ENCODE measurements at regions not wholly inside any gene's neighbourhood (a gene's known extent, or its start where the extent isn't known, plus 50 kb on each side); places are given as distances from the start of the nearest gene placed in this dataset.

DNA sequence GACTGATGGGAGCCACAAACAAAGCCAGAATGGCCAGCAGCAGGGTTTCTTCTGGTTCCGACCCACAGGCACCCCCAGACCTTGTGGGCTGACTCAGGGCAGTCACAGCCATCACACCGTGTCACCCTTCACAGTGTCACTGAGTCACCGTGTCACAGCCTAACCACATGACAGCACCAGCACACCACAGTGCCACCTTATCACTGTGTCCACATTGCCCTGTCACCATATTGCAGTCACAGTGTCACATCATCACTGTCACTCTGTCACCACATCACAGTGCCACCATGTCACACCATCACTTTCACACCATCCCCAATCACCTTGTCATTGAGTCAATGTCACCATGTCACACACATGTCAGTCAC, 77.0 kb downstream of the OAT start:
- TF ChIP-seq, protein P1, sequence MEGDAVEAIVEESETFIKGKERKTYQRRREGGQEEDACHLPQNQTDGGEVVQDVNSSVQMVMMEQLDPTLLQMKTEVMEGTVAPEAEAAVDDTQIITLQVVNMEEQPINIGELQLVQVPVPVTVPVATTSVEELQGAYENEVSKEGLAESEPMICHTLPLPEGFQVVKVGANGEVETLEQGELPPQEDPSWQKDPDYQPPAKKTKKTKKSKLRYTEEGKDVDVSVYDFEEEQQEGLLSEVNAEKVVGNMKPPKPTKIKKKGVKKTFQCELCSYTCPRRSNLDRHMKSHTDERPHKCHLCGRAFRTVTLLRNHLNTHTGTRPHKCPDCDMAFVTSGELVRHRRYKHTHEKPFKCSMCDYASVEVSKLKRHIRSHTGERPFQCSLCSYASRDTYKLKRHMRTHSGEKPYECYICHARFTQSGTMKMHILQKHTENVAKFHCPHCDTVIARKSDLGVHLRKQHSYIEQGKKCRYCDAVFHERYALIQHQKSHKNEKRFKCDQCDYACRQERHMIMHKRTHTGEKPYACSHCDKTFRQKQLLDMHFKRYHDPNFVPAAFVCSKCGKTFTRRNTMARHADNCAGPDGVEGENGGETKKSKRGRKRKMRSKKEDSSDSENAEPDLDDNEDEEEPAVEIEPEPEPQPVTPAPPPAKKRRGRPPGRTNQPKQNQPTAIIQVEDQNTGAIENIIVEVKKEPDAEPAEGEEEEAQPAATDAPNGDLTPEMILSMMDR (IDR thresholded peaks at IDR 0.05), result no peak
- Histone ChIP-seq H3K27ac (peak overlapping the region in 1 of 2 donors; percentile 62), H3K4me3 (no peak overlapping the region)
- DNase-seq (ENCODE audit: low spot score), result peak; percentile 69

DNA sequence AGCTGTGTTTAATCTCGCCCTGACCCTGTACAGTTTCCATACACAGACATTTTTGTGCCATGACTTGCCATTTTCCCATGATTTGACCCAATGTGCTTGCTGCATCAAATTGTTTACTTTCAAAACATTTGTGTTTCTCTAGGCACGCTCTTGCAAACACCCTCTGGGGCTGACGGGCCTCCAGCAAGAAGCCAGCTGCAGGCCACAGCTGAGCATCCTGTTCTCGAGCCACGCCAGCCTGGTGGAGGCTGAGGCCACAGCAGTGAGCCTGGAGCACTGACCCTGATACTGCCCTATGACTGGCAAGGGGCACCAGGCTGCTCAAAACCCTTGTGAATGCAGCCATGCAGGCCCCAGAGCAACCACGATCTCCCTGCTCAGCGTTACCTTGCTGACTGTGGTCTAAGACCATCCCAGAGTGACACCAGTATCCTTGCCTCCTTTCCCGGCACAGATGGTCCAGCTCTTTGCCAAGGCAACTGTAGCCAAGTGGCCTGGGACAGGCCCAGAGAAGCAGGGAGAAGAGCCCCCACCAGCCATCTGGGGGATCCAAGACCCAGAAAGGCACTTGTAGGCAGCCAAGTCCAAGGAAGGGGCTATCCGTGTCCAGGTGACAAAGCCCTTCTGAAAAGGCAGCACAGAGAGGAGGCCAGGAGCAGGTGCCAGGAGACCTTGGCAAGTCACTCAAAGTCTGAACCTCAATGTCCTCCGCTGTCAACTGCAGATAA, 78.5 kb downstream of the OAT start:
- TF ChIP-seq, protein P1 (IDR thresholded peaks at IDR 0.05), result no peak
- H3K27ac ChIP-seq, result peak overlapping the region; percentile 67 to 68
- H3K4me3 ChIP-seq, result no peak overlapping the region
- DNase-seq (ENCODE audit: low spot score), result peak; percentile 88

DNA sequence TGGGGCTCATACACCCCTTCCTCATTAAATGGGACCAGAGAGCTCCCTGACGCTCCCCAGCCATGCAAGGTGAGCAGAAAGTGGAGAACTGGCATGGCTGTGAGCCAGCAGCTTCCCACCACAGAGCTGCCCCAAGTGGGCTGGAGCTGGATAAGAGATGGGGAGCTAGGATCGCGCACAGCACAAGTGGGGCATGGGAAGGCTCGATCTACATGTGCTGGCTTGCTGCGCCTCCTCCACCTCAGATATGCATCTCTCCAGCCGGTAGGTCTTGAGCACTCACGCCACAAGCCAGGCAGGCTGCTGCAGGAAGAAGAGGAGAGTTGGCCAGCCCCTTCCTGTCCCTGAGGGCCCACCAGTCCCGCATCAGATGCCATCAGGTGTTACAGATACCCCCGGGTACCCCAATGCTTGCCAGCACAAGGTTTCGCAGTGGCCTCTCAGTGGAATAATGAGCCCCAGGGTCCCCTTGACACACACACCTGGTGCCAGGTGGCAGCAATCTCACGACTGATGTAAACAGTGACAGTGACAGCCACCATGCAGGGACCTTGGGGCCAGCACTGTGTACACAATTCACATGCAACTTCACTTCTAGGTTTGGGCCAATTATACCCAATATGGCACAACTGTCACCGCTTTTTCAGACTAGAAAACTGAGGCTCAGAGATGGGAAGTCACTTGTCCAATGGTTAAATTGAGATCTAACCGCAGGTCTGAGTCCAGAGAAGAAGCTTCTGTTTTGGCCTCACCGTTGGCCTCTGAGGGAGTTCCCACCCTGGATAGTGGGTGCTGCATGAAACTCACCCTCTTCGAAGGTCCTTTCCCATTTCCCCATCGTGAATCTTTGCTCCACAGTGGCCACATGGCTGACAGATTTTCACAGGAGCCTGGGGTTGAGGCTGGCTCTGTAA, 79.3 kb downstream of the OAT start:
- TF ChIP-seq, protein P1 (IDR thresholded peaks at IDR 0.05), result no peak
- H3K4me3 ChIP-seq, result no peak overlapping the region
- peak; percentile 49 for DNase-seq (ENCODE audit: low spot score)
- peak overlapping the region; percentile 67 to 68 for H3K27ac ChIP-seq

DNA sequence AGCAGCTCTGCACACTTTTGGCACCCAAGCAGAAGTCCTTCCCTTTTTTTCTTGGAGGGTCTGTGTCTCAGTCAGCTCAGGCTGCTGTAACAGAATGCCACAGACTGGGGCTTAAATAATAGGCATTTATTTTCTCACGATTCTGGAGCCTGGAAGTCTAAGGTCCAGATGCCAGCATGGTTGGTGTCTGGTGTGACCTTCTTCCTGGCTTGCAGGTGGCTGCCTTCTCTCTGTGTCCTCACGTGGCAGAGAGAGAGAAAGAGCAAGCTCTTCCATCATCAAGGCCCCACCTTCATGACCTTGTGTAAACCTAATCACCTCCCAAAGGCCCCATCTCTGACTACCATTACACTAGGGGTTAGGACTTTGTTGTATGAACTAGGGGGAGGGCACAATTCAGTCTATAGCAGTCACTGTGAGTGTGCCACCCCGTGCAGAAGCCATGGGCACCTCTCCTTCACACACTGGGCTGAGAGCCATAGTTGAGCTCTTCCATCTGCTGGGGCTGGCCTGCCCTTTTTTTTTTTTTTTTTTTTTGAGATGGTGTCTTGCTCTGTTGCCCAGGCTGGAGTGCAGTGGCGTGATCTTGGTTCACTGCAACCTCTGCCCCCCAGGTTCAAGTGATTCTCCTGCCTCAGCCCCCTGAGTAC, 80.3 kb downstream of the OAT start:
- TF ChIP-seq, protein P1 (IDR thresholded peaks at IDR 0.05), result no peak
- DNase-seq (ENCODE audit: low spot score), result peak; percentile 55
- Histone ChIP-seq H3K4me3 (no peak overlapping the region), H3K27ac (no peak overlapping the region)

DNA sequence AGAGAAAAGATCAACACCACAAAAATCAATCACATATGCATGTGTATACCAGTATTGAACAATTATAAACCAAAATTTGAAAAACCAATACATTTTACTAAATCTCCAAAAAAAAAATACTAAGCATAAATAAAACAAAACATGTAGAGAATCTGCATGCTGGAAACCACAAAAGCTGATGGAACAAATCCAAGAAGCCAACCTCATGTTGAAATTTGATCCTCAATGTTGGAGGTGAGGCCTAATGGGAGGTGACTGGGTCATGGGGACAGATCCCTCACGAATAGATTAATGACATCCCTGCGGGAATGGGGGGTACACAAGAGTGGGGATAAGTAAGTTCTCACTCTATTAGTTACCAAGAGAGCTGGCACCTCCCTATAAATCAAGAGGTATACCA, 82.5 kb downstream of the OAT start:
- TF ChIP-seq, protein P1 (IDR thresholded peaks at IDR 0.05), result no peak
- no peak overlapping the region for H3K4me3 ChIP-seq
- no peak for DNase-seq (ENCODE audit: low spot score)
- no peak overlapping the region for H3K27ac ChIP-seq

DNA sequence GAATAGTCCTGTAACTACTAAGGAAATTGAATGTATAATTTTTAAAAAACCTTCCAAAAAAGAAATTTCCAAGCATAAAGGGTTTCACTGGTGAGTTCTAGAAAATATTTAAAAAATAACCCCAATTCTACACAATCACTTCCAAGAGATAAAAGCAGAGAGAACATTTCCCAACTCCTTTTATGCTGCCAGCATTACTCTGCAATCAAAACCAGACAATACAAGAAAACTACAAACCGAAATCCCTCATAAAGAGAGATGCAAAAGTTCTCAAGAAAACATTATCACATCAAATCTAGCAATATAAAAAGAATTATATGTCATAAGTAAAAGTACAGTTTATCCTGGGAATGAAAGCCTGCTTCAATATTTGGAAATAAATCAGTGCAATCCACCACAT, 84.8 kb downstream of the OAT start:
- DNase-seq (ENCODE audit: low spot score), result no peak
- Histone ChIP-seq H3K27ac (no peak overlapping the region), H3K4me3 (no peak overlapping the region)
- TF ChIP-seq, protein P1 (IDR thresholded peaks at IDR 0.05), result no peak

Data from coronary artery (tissue), 2 donors.